ENCODE measurements at regions not wholly inside any gene's neighbourhood (a gene's known extent, or its start where the extent isn't known, plus 50 kb on each side); places are given as distances from the start of the nearest gene placed in this dataset.

DNA sequence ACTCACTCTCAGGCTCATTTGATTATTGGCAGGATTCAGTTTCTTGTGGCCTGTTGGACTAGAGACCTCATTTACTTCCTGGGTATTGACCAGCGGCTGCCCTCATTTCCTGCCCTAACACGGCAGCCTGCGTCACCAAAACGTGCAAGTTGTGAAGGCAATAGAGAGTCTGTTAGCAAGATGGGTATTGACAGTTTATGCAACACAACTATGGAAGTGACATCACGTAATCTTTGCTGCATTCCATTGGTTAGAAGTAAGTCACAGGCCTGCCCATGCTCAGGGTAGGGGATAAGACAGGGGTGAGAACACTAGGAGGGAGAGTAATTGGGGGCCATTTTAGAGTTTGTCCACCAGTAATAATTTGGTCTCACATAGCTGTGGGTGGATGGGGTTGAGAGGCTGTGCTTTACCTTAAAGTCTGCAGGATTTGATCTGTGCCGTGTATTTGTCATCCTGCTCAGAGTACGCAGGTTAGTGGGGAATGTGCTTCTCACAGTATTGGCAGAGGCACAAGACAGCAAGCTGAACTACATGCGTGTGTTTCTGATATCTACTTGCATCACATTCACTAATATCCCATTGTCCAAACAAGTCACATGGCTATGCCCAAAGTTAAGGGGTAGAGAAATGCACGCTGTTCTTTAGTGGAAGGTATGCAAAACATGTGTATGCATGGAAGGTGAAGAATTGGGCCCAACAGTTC, 83.3 kb downstream of the EDEM1 start:
- TF ChIP-seq, protein P1, sequence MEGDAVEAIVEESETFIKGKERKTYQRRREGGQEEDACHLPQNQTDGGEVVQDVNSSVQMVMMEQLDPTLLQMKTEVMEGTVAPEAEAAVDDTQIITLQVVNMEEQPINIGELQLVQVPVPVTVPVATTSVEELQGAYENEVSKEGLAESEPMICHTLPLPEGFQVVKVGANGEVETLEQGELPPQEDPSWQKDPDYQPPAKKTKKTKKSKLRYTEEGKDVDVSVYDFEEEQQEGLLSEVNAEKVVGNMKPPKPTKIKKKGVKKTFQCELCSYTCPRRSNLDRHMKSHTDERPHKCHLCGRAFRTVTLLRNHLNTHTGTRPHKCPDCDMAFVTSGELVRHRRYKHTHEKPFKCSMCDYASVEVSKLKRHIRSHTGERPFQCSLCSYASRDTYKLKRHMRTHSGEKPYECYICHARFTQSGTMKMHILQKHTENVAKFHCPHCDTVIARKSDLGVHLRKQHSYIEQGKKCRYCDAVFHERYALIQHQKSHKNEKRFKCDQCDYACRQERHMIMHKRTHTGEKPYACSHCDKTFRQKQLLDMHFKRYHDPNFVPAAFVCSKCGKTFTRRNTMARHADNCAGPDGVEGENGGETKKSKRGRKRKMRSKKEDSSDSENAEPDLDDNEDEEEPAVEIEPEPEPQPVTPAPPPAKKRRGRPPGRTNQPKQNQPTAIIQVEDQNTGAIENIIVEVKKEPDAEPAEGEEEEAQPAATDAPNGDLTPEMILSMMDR (conservative IDR thresholded peaks at IDR 0.05; ENCODE audit: low read depth, low read length) = no peak
- no peak for DNase-seq (ENCODE audit: low read depth)
- no peak overlapping the region for H3K4me3 ChIP-seq (ENCODE audit: low read length)

- no peak overlapping the region for H3K4me3 ChIP-seq (ENCODE audit: low read length)
- no peak for DNase-seq (ENCODE audit: low read depth)
- TF ChIP-seq, protein P1 (conservative IDR thresholded peaks at IDR 0.05; ENCODE audit: low read depth, low read length) = no peak
Observed at GRCh38 chr3:5271372-5271683, 83.8 kb downstream of the EDEM1 start.

DNA sequence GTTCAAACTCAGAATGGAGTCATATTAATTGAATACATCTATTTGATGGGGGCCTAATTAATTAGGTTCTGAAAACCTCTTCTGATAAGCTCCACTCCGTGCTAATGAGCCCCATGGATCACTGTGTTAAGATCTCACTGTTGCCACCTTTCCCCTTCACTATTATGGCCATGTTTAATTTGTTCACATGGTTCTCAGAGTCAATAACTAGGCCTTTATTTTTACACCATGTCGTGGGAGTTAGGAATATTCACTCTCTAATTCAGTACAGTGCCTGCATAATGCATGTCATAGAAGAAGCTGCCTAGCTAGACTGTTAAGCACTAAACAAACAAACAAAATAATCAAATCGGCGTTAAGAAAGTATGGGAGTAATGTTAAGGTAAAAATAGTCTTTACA, 84.9 kb downstream of the EDEM1 start:
- H3K4me3 ChIP-seq (ENCODE audit: low read length) = no peak overlapping the region
- DNase-seq (ENCODE audit: low read depth) = no peak
- TF ChIP-seq, protein P1 (conservative IDR thresholded peaks at IDR 0.05; ENCODE audit: low read depth, low read length) = no peak

DNA sequence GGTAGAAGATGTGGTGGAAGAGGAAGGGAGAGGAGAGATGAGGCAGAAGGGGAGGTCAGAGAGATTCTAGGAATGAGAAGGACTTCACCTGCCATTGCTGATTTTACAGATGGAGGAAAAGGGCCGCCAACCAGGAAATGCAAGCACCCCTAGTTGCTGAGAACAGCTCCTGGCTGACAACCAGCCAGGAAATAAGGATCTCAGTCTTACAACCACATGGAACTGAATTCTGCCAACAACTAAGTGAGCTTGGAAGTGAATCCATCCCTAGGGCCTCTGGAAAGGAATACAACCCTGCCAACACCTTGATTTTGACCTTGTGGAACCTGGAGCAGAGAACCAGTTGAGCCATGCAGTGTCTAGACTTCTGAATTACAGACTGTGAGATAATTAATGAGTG, 86.6 kb downstream of the EDEM1 start:
- DNase-seq (ENCODE audit: low read depth) = no peak
- H3K4me3 ChIP-seq (ENCODE audit: low read length) = no peak overlapping the region
- TF ChIP-seq, protein P1 (conservative IDR thresholded peaks at IDR 0.05; ENCODE audit: low read depth, low read length) = no peak

GRCh38 chr3:5275529-5275928, 88.0 kb downstream of the EDEM1 start:
- H3K4me3 ChIP-seq (ENCODE audit: low read length) = no peak overlapping the region
- TF ChIP-seq, protein P1 (conservative IDR thresholded peaks at IDR 0.05; ENCODE audit: low read depth, low read length) = no peak
- DNase-seq (ENCODE audit: low read depth) = no peak

DNA sequence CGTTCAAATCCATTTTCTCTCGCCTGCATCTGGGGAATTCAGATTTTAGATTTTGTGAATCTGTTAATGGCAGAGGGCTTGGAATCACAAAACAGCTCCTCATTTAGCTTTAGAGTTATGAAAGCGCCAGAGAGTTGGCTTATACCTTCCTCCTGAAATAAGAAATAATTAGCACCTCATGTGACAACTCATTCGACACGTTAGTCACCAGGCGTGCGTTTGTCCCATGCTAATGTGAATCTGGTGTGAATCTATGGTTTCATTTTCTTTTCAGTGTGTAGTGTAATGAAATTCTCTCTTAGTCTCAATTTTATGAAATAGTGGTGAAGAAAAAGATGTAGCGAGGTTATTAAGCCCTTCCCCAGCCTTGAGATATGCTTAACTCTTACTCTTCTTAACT, 89.4 kb downstream of the EDEM1 start:
- no peak for DNase-seq (ENCODE audit: low read depth)
- H3K4me3 ChIP-seq (ENCODE audit: low read length) = no peak overlapping the region
- TF ChIP-seq, protein P1 (conservative IDR thresholded peaks at IDR 0.05; ENCODE audit: low read depth, low read length) = no peak

DNA sequence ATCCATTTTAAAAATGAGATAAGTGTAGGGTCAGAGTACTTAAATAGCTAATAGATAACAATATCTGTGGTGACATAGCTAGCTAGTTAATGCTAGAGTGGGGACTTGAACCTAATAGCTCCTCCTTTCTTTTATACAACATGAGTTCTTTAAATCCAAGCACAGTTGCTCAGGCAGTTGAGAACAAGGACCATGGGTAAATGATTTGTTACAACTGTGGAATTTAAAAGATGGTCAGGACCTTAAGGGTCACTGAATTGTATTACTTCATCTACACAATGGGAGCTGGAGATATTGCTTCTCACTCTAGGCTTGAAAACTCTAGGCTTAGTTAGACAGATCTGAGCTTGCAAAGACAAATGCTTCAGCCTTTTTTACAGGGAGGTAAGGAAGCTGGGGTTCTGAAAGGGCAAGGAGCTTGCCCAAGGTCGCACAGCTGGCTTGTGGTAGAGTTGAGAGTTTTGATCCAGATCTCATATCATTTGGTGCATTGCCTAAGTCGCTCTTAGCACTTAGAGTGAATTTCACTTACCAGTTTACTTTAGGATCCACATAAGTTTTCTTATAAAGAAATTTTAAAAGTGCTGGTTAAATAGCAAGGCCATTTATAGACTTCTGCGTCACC, 90.2 kb downstream of the EDEM1 start:
- DNase-seq (ENCODE audit: low read depth) = no peak
- TF ChIP-seq, protein P1 (conservative IDR thresholded peaks at IDR 0.05; ENCODE audit: low read depth, low read length) = no peak
- H3K4me3 ChIP-seq (ENCODE audit: low read length) = no peak overlapping the region
